H9 (cell line): ENCODE measurements at regions not wholly inside any gene's neighbourhood (a gene's known extent, or its start where the extent isn't known, plus 50 kb on each side); places are given as distances from the start of the nearest gene placed in this dataset.

Experiments used
- DNase-seq: peaks from one replicate; pipeline ENCODE4 v3.0.0-alpha.2; 2017
- H2AFZ ChIP-seq: one replicate; pipeline ENCODE4 v1.6.1; 2013; ENCODE audit warnings: mild to moderate bottlenecking, low read length, control low read depth, moderate library complexity
- H2AK5ac ChIP-seq: 2 replicates; pipeline ENCODE4 v1.6.1; 2013; ENCODE audit warnings: low read length, control low read depth, mixed read lengths; ENCODE audit not compliant: insufficient read length
- H2BK120ac ChIP-seq: one replicate; pipeline ENCODE4 v1.6.1; 2013; ENCODE audit warnings: low read depth, mild to moderate bottlenecking, low read length, control low read depth, inconsistent platforms; ENCODE audit not compliant: poor library complexity, severe bottlenecking
- H2BK12ac ChIP-seq: 2 replicates; pipeline ENCODE4 v1.6.1; 2013; ENCODE audit warnings: low read length, control low read depth, mixed read lengths, low read depth; ENCODE audit not compliant: insufficient read length
- H2BK15ac ChIP-seq: 2 replicates; pipeline ENCODE4 v1.6.1; 2013; ENCODE audit warnings: low read depth, low read length, control low read depth
- H2BK20ac ChIP-seq: one replicate; pipeline ENCODE4 v1.6.1; 2013; ENCODE audit warnings: low read depth, mild to moderate bottlenecking, low read length, control low read depth, inconsistent platforms; ENCODE audit not compliant: poor library complexity, severe bottlenecking
- H2BK5ac ChIP-seq: 2 replicates; pipeline ENCODE4 v1.6.1; 2013; ENCODE audit warnings: low read length, control low read depth, mixed read lengths; ENCODE audit not compliant: insufficient read length
- H3K14ac ChIP-seq: 2 replicates; pipeline ENCODE4 v1.6.1; 2013; ENCODE audit warnings: low read length, control low read depth; ENCODE audit not compliant: insufficient read depth
- H3K18ac ChIP-seq: 2 replicates; pipeline ENCODE4 v1.6.1; 2013; ENCODE audit warnings: low read depth, mild to moderate bottlenecking, mixed read lengths, low read length, control low read depth; ENCODE audit not compliant: insufficient read length
- H3K23ac ChIP-seq: 2 replicates; pipeline ENCODE4 v1.6.1; 2013; ENCODE audit warnings: low read length, control low read depth, mixed read lengths, low read depth; ENCODE audit not compliant: insufficient read length
- H3K23me2 ChIP-seq: 2 replicates; pipeline ENCODE4 v1.6.1; 2013; ENCODE audit warnings: low read depth, mild to moderate bottlenecking, mixed read lengths, low read length, control low read depth; ENCODE audit not compliant: insufficient read length, poor library complexity, severe bottlenecking
- H3K27ac ChIP-seq: 2 replicates; pipeline ENCODE4 v1.5.1; 2013; ENCODE audit warnings: low read length, control low read depth, mixed read lengths, low read depth; ENCODE audit not compliant: insufficient read length
- H3K27me3 ChIP-seq: 2 replicates; pipeline ENCODE4 v1.6.1; 2013; ENCODE audit warnings: low read length, control low read depth, inconsistent platforms; ENCODE audit not compliant: insufficient read depth
- H3K4ac ChIP-seq: 2 replicates; pipeline ENCODE4 v1.6.1; 2013; ENCODE audit warnings: low read depth, mild to moderate bottlenecking, control low read depth, inconsistent platforms, low read length, moderate library complexity
- H3K4me1 ChIP-seq: 2 replicates; pipeline ENCODE4 v1.6.1; 2013; ENCODE audit warnings: low read length, control low read depth, inconsistent platforms; ENCODE audit not compliant: insufficient read depth
- H3K4me2 ChIP-seq: 2 replicates; pipeline ENCODE4 v1.6.1; 2013; ENCODE audit warnings: low read length, control low read depth, mixed read lengths; ENCODE audit not compliant: insufficient read length, insufficient read depth
- H3K56ac ChIP-seq: 2 replicates; pipeline ENCODE4 v1.6.1; 2013; ENCODE audit warnings: low read depth, mild to moderate bottlenecking, mixed read lengths, low read length, control low read depth; ENCODE audit not compliant: insufficient read length
- H3K79me1 ChIP-seq: 2 replicates; pipeline ENCODE4 v1.6.1; 2013; ENCODE audit warnings: low read depth, mild to moderate bottlenecking, moderate library complexity, low read length, control low read depth, inconsistent platforms; ENCODE audit not compliant: insufficient read depth, poor library complexity, severe bottlenecking
- H3K79me2 ChIP-seq: 2 replicates; pipeline ENCODE4 v1.6.1; 2013; ENCODE audit warnings: low read length, control low read depth, inconsistent platforms; ENCODE audit not compliant: insufficient read depth
- H3K9ac ChIP-seq: 2 replicates; pipeline ENCODE4 v1.6.1; 2013; ENCODE audit warnings: low read length, control low read depth, mixed read lengths; ENCODE audit not compliant: insufficient read length; ENCODE audit errors: extremely low read depth
- H3K9me3 ChIP-seq: one replicate; pipeline ENCODE4 v1.6.1; 2013; ENCODE audit warnings: low read depth, low read length, inconsistent platforms; ENCODE audit not compliant: control insufficient read depth
- H3T11ph ChIP-seq: one replicate; pipeline ENCODE4 v1.6.1; 2013; ENCODE audit warnings: mild to moderate bottlenecking, low read length, control low read depth, inconsistent platforms
- H4K20me1 ChIP-seq: one replicate; pipeline ENCODE4 v1.6.1; 2013; ENCODE audit not compliant: control insufficient read depth, insufficient read length, insufficient read depth
- H4K5ac ChIP-seq: 2 replicates; pipeline ENCODE4 v1.6.1; 2013; ENCODE audit warnings: low read depth, mild to moderate bottlenecking, mixed read lengths, low read length, control low read depth; ENCODE audit not compliant: insufficient read length
- H4K8ac ChIP-seq: replicated peaks from 2 replicates; pipeline ENCODE4 v1.6.1; 2013; ENCODE audit warnings: low read length, control low read depth, mixed read lengths, low read depth; ENCODE audit not compliant: insufficient read length
- H4K91ac ChIP-seq: 2 replicates; pipeline ENCODE4 v1.6.1; 2013; ENCODE audit warnings: low read depth, mild to moderate bottlenecking, moderate library complexity, mixed read lengths, low read length, control low read depth; ENCODE audit not compliant: insufficient read length
- H3K27ac Mint-ChIP-seq, 3 experiments: 2 replicates in 2 of 3; 3 replicates in 1 of 3; pipeline ENCODE4 v1.8.0; 2020 to 2021; ENCODE audit warnings: mixed read lengths in 3 of 3, mild to moderate bottlenecking in 1 of 3, moderate library complexity in 1 of 3
- H3K27me3 Mint-ChIP-seq: 2 replicates; pipeline ENCODE4 v1.8.0; 2021; ENCODE audit warnings: low read depth, mild to moderate bottlenecking, moderate library complexity, mixed read lengths
- H3K36me3 Mint-ChIP-seq, 3 experiments: 2 replicates in 2 of 3; 3 replicates in 1 of 3; pipeline ENCODE4 v1.8.0; 2020 to 2021; ENCODE audit warnings: low read depth in 3 of 3, mixed read lengths in 3 of 3; ENCODE audit not compliant: insufficient read depth in 1 of 3
- H3K4me1 Mint-ChIP-seq, 2 experiments: 2 replicates each; pipeline ENCODE4 v1.8.0; 2020; ENCODE audit warnings: mixed read lengths in 2 of 2
- H3K4me3 Mint-ChIP-seq, 2 experiments: 2 replicates in 1 of 2; 3 replicates in 1 of 2; pipeline ENCODE4 v1.8.0; 2020 to 2021; ENCODE audit warnings: mild to moderate bottlenecking in 2 of 2, mixed read lengths in 2 of 2, moderate library complexity in 1 of 2
- H3K9me3 Mint-ChIP-seq, 2 experiments: 2 replicates in 1 of 2; 3 replicates in 1 of 2; pipeline ENCODE4 v1.8.0; 2020; ENCODE audit warnings: mild to moderate bottlenecking in 2 of 2, mixed read lengths in 2 of 2, moderate library complexity in 1 of 2
- WGBS: extraction: QIAGEN DNeasy Blood & Tissue Kit; methylation state at CpG from one replicate; pipeline ENCODE4 v1.1.7; 2013; ENCODE audit warnings: missing lambda C conversion rate, low lambda C conversion rate, mixed read lengths; ENCODE audit not compliant: insufficient read length; ENCODE audit errors: extremely low coverage; 5-methylcytosine and 5-hydroxymethylcytosine counted together
- TF ChIP-seq, protein P1 (sequence below): fragments of 200-600 bp; sonication (generic); conservative IDR thresholded peaks from 3 replicates; pipeline ENCODE4 v1.8.0; 2021; ENCODE audit warnings: antibody characterized with exemption, mild to moderate bottlenecking

GRCh38 chr19:30178721-30179402 lies 193.3 kb upstream of the ZNF536 start:
- Histone ChIP-seq H3K79me2 (no peaks in the 10 kb centered on the region), H3K27ac (no peak overlapping the region), H4K91ac (no peak overlapping the region), H3T11ph (no peak overlapping the region), H2BK12ac (no peak overlapping the region), H4K20me1 (no peaks in the 10 kb centered on the region), H3K14ac (no peak overlapping the region), H3K4ac (no peak overlapping the region), H2BK20ac (no peak overlapping the region), H2BK120ac (no peak overlapping the region), H3K18ac (no peak overlapping the region), H3K9me3 (no peaks in the 10 kb centered on the region), H2BK15ac (no peak overlapping the region), H3K4me2 (no peak overlapping the region), H4K5ac (no peak overlapping the region), H3K79me1 (no peaks in the 10 kb centered on the region), H2BK5ac (no peak overlapping the region), H3K23me2 (no peaks in the 10 kb centered on the region), H2AFZ (no peak overlapping the region), H3K9ac (no peak overlapping the region), H4K8ac (no peak overlapping the region), H3K23ac (no peak overlapping the region), H3K56ac (no peak overlapping the region), H3K27me3 (no peaks in the 10 kb centered on the region), H3K4me1 (no peaks in the 10 kb centered on the region), H2AK5ac (no peak overlapping the region)
- TF ChIP-seq, protein P1, sequence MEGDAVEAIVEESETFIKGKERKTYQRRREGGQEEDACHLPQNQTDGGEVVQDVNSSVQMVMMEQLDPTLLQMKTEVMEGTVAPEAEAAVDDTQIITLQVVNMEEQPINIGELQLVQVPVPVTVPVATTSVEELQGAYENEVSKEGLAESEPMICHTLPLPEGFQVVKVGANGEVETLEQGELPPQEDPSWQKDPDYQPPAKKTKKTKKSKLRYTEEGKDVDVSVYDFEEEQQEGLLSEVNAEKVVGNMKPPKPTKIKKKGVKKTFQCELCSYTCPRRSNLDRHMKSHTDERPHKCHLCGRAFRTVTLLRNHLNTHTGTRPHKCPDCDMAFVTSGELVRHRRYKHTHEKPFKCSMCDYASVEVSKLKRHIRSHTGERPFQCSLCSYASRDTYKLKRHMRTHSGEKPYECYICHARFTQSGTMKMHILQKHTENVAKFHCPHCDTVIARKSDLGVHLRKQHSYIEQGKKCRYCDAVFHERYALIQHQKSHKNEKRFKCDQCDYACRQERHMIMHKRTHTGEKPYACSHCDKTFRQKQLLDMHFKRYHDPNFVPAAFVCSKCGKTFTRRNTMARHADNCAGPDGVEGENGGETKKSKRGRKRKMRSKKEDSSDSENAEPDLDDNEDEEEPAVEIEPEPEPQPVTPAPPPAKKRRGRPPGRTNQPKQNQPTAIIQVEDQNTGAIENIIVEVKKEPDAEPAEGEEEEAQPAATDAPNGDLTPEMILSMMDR = no peak
- WGBS = no CpG with 5 or more reads among the region's 4 CpGs
- peak; percentile 28 for DNase-seq
- Mint-ChIP-seq H3K36me3 (peaks cover 8 to 29% (median 12%) of the 10 kb centered on the region in 3 experiments; a peak in 6 of 7 replicates), H3K4me3 (peak overlapping the region in 1 of 2 experiments; percentile 24; a peak in 1 of 5 replicates), H3K4me1 (peaks cover 15 to 16% of the 10 kb centered on the region in 2 experiments), H3K27me3 (peaks cover 14% of the 10 kb centered on the region), H3K9me3 (peaks cover 43 to 44% of the 10 kb centered on the region in 2 experiments), H3K27ac (no peak overlapping the region; a peak in 2 of 7 replicates)
